Fibroblast of lung (primary cell): ENCODE measurements at regions not wholly inside any gene's neighbourhood (a gene's known extent, or its start where the extent isn't known, plus 50 kb on each side); places are given as distances from the start of the nearest gene placed in this dataset.

Experiments used
- DNase-seq, 2 donors: peaks; one replicate each; pipeline versions ENCODE4 v3.0.0 to v3.0.0-alpha.2; 2010; ENCODE audit warnings: low read depth in 2 of 2
- H2AFZ ChIP-seq: 2 replicates; pipeline ENCODE4 v1.5.1; 2012; ENCODE audit warnings: low read length, control low read depth, inconsistent platforms
- H3K27ac ChIP-seq: 2 replicates; pipeline ENCODE4 v1.5.1; 2011; ENCODE audit warnings: low read length, control low read depth; ENCODE audit not compliant: insufficient read depth
- H3K27me3 ChIP-seq: 2 replicates; pipeline ENCODE4 v1.5.1; 2011; ENCODE audit warnings: mild to moderate bottlenecking, low read length; ENCODE audit not compliant: control insufficient read depth, insufficient read depth
- H3K36me3 ChIP-seq: 2 replicates; pipeline ENCODE4 v1.5.1; 2011; ENCODE audit warnings: low read length; ENCODE audit not compliant: control insufficient read depth, insufficient read depth
- H3K4me1 ChIP-seq: 2 replicates; pipeline ENCODE4 v1.5.1; 2011; ENCODE audit warnings: low read length; ENCODE audit not compliant: control insufficient read depth, insufficient read depth; ENCODE audit errors: extremely low read depth
- H3K4me2 ChIP-seq: 2 replicates; pipeline ENCODE4 v1.5.1; 2011; ENCODE audit warnings: low read length, control low read depth; ENCODE audit not compliant: insufficient read depth; ENCODE audit errors: extremely low read depth
- H3K4me3 ChIP-seq, 4 experiments: fragments of 200-600 bp in 1 of 4; sonication (generic) in 1 of 4; replicated peaks in 1 of 4; 2 replicates each; pipeline ENCODE4 v1.5.1; 2011 to 2016; ENCODE audit warnings: low read length in 4 of 4, low read depth in 3 of 4, mild to moderate bottlenecking in 3 of 4, control low read depth in 2 of 4, inconsistent platforms in 1 of 4, mixed read lengths in 1 of 4; ENCODE audit not compliant: insufficient read depth in 1 of 4; ENCODE audit errors: control extremely low read depth in 1 of 4
- H3K79me2 ChIP-seq: 2 replicates; pipeline ENCODE4 v1.5.1; 2012; ENCODE audit warnings: mild to moderate bottlenecking, low read length, inconsistent platforms; ENCODE audit not compliant: control insufficient read depth, insufficient read depth
- H3K9ac ChIP-seq: 2 replicates; pipeline ENCODE4 v1.5.1; 2011; ENCODE audit warnings: mild to moderate bottlenecking, low read length, control low read depth; ENCODE audit not compliant: insufficient read depth
- H3K9me3 ChIP-seq: 2 replicates; pipeline ENCODE4 v1.5.1; 2012; ENCODE audit warnings: low read depth, low read length; ENCODE audit not compliant: control insufficient read depth, insufficient read depth
- H4K20me1 ChIP-seq: 2 replicates; pipeline ENCODE4 v1.5.1; 2011; ENCODE audit warnings: low read length; ENCODE audit not compliant: control insufficient read depth, insufficient read depth; ENCODE audit errors: extremely low read depth
- EZH2 ChIP-seq: IDR thresholded peaks from 2 replicates; pipeline ENCODE4 v1.5.1; 2012; ENCODE audit warnings: low read length, control low read depth, mild to moderate bottlenecking; ENCODE audit errors: missing control alignments
- TF ChIP-seq, protein P1 (sequence below), 2 donors: IDR thresholded peaks in 1 of 2; conservative IDR thresholded peaks in 1 of 2; 1 replicate in 1 of 2; 2 replicates in 1 of 2; pipeline ENCODE4 v1.5.1; 2011 to 2012; ENCODE audit warnings: low read length in 2 of 2, control low read depth in 1 of 2, inconsistent platforms in 1 of 2, low read depth in 1 of 2, mild to moderate bottlenecking in 1 of 2

DNA sequence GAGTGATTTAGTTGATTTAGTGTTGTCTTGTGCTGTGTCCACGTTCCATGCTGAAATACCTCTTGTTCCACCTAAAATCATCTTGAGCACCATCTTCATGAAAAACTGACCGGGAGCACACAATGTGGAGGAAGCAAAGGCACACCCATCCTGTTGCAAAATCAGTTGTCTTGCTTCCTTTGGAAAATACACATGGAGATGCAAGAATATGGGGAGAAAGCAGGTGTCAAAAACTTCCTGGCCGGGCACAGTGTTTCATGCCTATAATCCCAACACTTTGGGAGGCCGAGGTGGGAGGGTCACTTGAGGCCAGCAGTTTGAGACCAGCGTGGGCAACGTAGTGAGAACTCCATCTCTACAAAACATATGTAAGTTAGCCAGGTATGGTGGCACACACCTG is 151.1 kb downstream of the C11orf91 start:
- Histone ChIP-seq H3K36me3 (no peaks in the 10 kb centered on the region), H4K20me1 (no peaks in the 10 kb centered on the region), H2AFZ (no peak overlapping the region), H3K4me2 (no peak overlapping the region), H3K9me3 (no peaks in the 10 kb centered on the region), H3K9ac (no peak overlapping the region), H3K27me3 (no peaks in the 10 kb centered on the region), H3K4me1 (no peaks in the 10 kb centered on the region), H3K79me2 (no peaks in the 10 kb centered on the region), H3K4me3 (no peak overlapping the region), H3K27ac (no peak overlapping the region)
- DNase-seq: no peak
- TF ChIP-seq EZH2: no peak
- TF ChIP-seq, protein P1, sequence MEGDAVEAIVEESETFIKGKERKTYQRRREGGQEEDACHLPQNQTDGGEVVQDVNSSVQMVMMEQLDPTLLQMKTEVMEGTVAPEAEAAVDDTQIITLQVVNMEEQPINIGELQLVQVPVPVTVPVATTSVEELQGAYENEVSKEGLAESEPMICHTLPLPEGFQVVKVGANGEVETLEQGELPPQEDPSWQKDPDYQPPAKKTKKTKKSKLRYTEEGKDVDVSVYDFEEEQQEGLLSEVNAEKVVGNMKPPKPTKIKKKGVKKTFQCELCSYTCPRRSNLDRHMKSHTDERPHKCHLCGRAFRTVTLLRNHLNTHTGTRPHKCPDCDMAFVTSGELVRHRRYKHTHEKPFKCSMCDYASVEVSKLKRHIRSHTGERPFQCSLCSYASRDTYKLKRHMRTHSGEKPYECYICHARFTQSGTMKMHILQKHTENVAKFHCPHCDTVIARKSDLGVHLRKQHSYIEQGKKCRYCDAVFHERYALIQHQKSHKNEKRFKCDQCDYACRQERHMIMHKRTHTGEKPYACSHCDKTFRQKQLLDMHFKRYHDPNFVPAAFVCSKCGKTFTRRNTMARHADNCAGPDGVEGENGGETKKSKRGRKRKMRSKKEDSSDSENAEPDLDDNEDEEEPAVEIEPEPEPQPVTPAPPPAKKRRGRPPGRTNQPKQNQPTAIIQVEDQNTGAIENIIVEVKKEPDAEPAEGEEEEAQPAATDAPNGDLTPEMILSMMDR (conservative IDR thresholded peaks at IDR 0.05 in 1 of 2, IDR thresholded peaks at IDR 0.05 in 1 of 2; ENCODE audit: low read depth in 1 of 2, low read length in 2 of 2): no peak

DNA sequence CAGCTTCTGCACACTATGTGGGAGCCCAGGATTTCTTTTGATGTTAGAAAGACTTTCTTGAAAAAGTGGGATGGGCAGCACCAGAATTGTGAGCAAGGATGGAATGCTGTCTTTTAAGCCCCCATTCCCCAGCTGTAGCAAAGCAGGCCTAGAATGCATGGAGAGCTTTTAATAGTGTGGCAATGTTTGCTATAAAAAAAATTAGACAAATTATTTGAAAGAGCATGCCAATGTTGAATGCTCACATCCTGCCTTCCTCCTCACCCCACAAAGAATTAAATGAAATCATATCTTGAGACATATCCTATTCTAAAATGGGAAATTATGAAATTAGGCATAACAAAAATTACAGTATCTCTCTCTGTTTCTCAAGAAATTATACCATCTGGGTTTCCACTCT is 154.7 kb downstream of the C11orf91 start:
- no peaks in the 10 kb centered on the region for H3K9me3 ChIP-seq
- H3K4me2 ChIP-seq: no peak overlapping the region
- no peaks in the 10 kb centered on the region for H3K79me2 ChIP-seq
- H3K36me3 ChIP-seq: no peaks in the 10 kb centered on the region
- H3K27ac ChIP-seq: no peak overlapping the region
- no peak overlapping the region for H3K4me3 ChIP-seq
- no peak overlapping the region for H3K9ac ChIP-seq
- H3K27me3 ChIP-seq: no peaks in the 10 kb centered on the region
- no peaks in the 10 kb centered on the region for H4K20me1 ChIP-seq
- DNase-seq: peak in 1 of 2 donors; percentile 41
- H3K4me1 ChIP-seq: no peaks in the 10 kb centered on the region
- no peak overlapping the region for H2AFZ ChIP-seq
- TF ChIP-seq, protein P1 (conservative IDR thresholded peaks at IDR 0.05 in 1 of 2, IDR thresholded peaks at IDR 0.05 in 1 of 2; ENCODE audit: low read depth in 1 of 2, low read length in 2 of 2): no peak
- no peak for TF ChIP-seq EZH2

- no peaks in the 10 kb centered on the region for H3K4me1 ChIP-seq
- no peaks in the 10 kb centered on the region for H4K20me1 ChIP-seq
- no peak overlapping the region for H3K4me3 ChIP-seq
- no peak overlapping the region for H2AFZ ChIP-seq
- H3K36me3 ChIP-seq: no peaks in the 10 kb centered on the region
- no peak for DNase-seq
- no peak overlapping the region for H3K4me2 ChIP-seq
- no peaks in the 10 kb centered on the region for H3K27me3 ChIP-seq
- TF ChIP-seq, protein P1 (conservative IDR thresholded peaks at IDR 0.05 in 1 of 2, IDR thresholded peaks at IDR 0.05 in 1 of 2; ENCODE audit: low read depth in 1 of 2, low read length in 2 of 2): no peak
- TF ChIP-seq EZH2: no peak
- H3K9me3 ChIP-seq: no peaks in the 10 kb centered on the region
- no peaks in the 10 kb centered on the region for H3K79me2 ChIP-seq
- H3K9ac ChIP-seq: no peak overlapping the region
- H3K27ac ChIP-seq: no peak overlapping the region
Measured at GRCh38 chr11:33544593-33545373, 155.8 kb downstream of the C11orf91 start.
